Natural killer cell (primary cell): ENCODE measurements at regions not wholly inside any gene's neighbourhood (a gene's known extent, or its start where the extent isn't known, plus 50 kb on each side); places are given as distances from the start of the nearest gene placed in this dataset.
"Not testable (repeated sequence)": the region's sequence is repeated elsewhere in the genome, so short reads cannot be mapped to it uniquely, and the experiment has no call there.

ENCODE experiments used
- ATAC-seq, 3 donors: fragments of 150-1000 bp in 2 of 3; fragments of 200-7000 bp in 1 of 3; cut with Tn5 transposase; 1 replicate in 1 of 3; 2 replicates in 2 of 3; pipeline ENCODE4 v1.10.0; 2021; ENCODE audit warnings: mild to moderate bottlenecking in 2 of 3, moderate library complexity in 2 of 3
- DNase-seq, 2 donors: peaks; one replicate each; pipeline versions ENCODE4 v3.0.0 to v3.0.0-alpha.2; 2013 to 2021; ENCODE audit warnings: mixed read lengths in 1 of 2
- H3K27ac ChIP-seq: one replicate; pipeline ENCODE4 v1.5.1; 2013; ENCODE audit warnings: mild to moderate bottlenecking, low read length
- H3K27me3 ChIP-seq: one replicate; pipeline ENCODE4 v1.6.1; 2013; ENCODE audit warnings: low read length; ENCODE audit not compliant: control insufficient read depth, insufficient read depth
- H3K36me3 ChIP-seq: one replicate; pipeline ENCODE4 v1.6.1; 2013; ENCODE audit warnings: low read length; ENCODE audit not compliant: control insufficient read depth, insufficient read depth
- H3K4me1 ChIP-seq: one replicate; pipeline ENCODE4 v1.6.1; 2013; ENCODE audit warnings: low read length; ENCODE audit not compliant: control insufficient read depth, insufficient read depth
- H3K4me3 ChIP-seq: one replicate; pipeline ENCODE4 v1.5.1; 2013; ENCODE audit warnings: low read length
- H3K9me3 ChIP-seq: one replicate; pipeline ENCODE4 v1.6.1; 2013; ENCODE audit warnings: low read length; ENCODE audit not compliant: control insufficient read depth, insufficient read depth
- H3K27ac Mint-ChIP-seq, 2 donors: one replicate each; pipeline ENCODE4 v1.8.0; 2022; ENCODE audit warnings: mild to moderate bottlenecking in 2 of 2, mixed read lengths in 2 of 2, moderate library complexity in 1 of 2
- H3K27me3 Mint-ChIP-seq, 2 donors: one replicate each; pipeline ENCODE4 v1.8.0; 2022; ENCODE audit warnings: low read depth in 2 of 2, mixed read lengths in 2 of 2
- H3K36me3 Mint-ChIP-seq: one replicate; pipeline ENCODE4 v1.8.0; 2022; ENCODE audit warnings: mixed read lengths
- H3K4me1 Mint-ChIP-seq, 2 donors: one replicate each; pipeline ENCODE4 v1.8.0; 2022; ENCODE audit warnings: mixed read lengths in 2 of 2
- H3K4me3 Mint-ChIP-seq: one replicate; pipeline ENCODE4 v1.8.0; 2022; ENCODE audit warnings: mild to moderate bottlenecking, moderate library complexity, mixed read lengths
- H3K9me3 Mint-ChIP-seq, 2 donors: one replicate each; pipeline ENCODE4 v1.8.0; 2022; ENCODE audit warnings: mixed read lengths in 2 of 2
- WGBS: methylation state at CpG from one replicate; pipeline ENCODE4 v1.1.7; 2013; ENCODE audit warnings: missing lambda C conversion rate; ENCODE audit not compliant: insufficient coverage; 5-methylcytosine and 5-hydroxymethylcytosine counted together
- intact Hi-C: fragments of 100-400 bp; cut with micrococcal nuclease; formaldehyde crosslinking; loops from one replicate; pipeline ENCODE4 v1.14.2; 2022

DNA sequence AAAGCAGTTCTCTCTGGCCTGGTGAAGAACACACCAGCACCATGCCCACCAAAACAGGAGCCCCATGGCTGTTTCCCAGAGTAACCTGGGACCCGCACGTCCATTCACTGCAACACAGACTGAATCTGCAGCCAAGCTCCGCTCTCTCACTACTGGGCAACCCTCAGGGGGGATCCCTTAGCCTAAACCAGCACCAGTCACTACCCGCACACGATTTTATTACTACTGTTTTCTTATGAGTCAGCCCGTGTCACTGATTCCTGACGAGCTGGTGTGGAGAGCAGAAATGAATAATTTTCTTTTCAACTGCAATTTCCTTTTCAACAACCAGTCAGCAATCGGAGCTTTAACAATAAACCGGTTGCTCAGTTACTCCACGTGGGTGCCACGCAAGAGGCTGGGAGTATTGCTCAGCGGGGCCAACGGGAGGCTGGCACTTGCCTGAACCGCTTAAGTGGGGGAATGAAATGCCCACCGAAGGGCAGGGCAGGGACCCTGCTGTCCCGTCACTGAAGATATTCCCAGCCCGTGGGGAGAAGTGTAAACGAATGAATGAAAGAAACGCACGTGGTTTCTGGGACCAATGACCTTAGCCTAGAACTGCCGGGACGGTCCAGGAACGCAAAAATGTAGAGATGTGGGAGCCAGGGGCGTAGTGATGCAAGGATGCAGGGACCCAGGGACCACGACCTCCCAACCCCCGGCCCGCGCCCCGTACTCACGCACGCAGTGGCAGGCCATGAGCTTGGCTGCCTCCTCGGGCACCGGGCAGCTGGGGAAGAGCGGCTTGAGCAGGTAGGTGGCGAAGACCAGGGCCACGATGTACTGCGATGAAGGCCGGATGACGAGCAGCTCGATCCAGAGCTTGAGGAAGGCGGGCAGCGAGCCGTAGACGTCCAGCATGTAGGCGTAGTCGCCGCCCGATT is 50.4 kb upstream of the SPN start:
- H3K4me3 Mint-ChIP-seq = peak overlapping the region; percentile 95
- H3K36me3 ChIP-seq, intact Hi-C loops, H3K27me3 Mint-ChIP-seq, H3K36me3 Mint-ChIP-seq, H3K27me3 ChIP-seq, H3K9me3 Mint-ChIP-seq, H3K9me3 ChIP-seq: not testable (repeated sequence)
- whole genome bisulfite sequencing = 0% methylated on average over 31 of the region's 48 CpGs
- H3K27ac Mint-ChIP-seq = peak overlapping the region; percentile 86 to 92
- H3K4me1 ChIP-seq = peaks cover 16% of the 10 kb centered on the region
- peak overlapping the region; percentile 50 for H3K27ac ChIP-seq
- ATAC-seq (peak; percentile 51 to 70 (median 69)), DNase-seq (peak in 1 of 2 donors; percentile 31)
- peak overlapping the region; percentile 64 for H3K4me3 ChIP-seq
- H3K4me1 Mint-ChIP-seq = peaks cover 8 to 14% of the 10 kb centered on the region in 2 donors
